ENCODE measurements at regions not wholly inside any gene's neighbourhood (a gene's known extent, or its start where the extent isn't known, plus 50 kb on each side); places are given as distances from the start of the nearest gene placed in this dataset.

DNA sequence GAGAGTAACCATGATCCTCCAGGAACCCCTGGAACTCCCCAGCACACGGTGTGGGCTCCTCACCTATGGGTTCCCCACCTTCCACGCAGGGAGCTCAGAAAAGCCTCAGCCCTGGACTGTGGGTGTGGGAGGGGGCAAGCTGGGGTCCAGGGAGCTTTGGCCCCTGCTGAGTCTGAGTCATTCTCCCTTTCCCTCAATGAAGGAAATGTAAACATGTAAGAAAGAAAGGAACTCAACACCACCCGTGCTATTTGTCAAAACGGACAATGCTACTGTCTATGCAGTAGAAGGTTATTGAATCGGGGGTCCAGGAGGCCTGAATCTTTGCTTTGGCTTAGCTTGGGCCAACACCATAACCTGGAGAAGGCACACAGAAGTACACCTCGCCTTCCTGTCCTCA is 222.8 kb downstream of the PMP22 start:
- Histone ChIP-seq H3K9me3 (ENCODE audit: insufficient read depth, low read length) (no peaks in the 10 kb centered on the region), H4K20me1 (ENCODE audit: insufficient read depth, low read length) (no peaks in the 10 kb centered on the region), H3K27me3 (ENCODE audit: low read depth, low read length) (no peaks in the 10 kb centered on the region), H3K4me1 (ENCODE audit: low read length) (no peaks in the 10 kb centered on the region), H3K4me3 (ENCODE audit: low read length) (no peak overlapping the region), H3K4me2 (ENCODE audit: low read length) (no peak overlapping the region), H3K36me3 (replicated peaks; ENCODE audit: low read depth, low read length) (no peaks in the 10 kb centered on the region), H3K27ac (ENCODE audit: low read length) (no peak overlapping the region), H3K79me2 (ENCODE audit: low read length) (no peaks in the 10 kb centered on the region), H3K9ac (ENCODE audit: low read length) (no peak overlapping the region), H2AFZ (ENCODE audit: low read depth, low read length) (no peak overlapping the region)
- TF ChIP-seq CTCF (IDR thresholded peaks at IDR 0.05; ENCODE audit: low read depth, low read length): no peak
- no peak for TF ChIP-seq EZH2phosphoT487 (IDR thresholded peaks at IDR 0.05; ENCODE audit: low read depth)

GRCh38 chr17:15039366-15039765 is 225.8 kb downstream of the PMP22 start:
- Histone ChIP-seq H3K4me2 (ENCODE audit: low read length) (no peak overlapping the region), H3K27ac (ENCODE audit: low read length) (no peak overlapping the region), H3K36me3 (replicated peaks; ENCODE audit: low read depth, low read length) (no peaks in the 10 kb centered on the region), H3K79me2 (ENCODE audit: low read length) (no peaks in the 10 kb centered on the region), H3K9me3 (ENCODE audit: insufficient read depth, low read length) (no peaks in the 10 kb centered on the region), H2AFZ (ENCODE audit: low read depth, low read length) (no peak overlapping the region), H4K20me1 (ENCODE audit: insufficient read depth, low read length) (no peaks in the 10 kb centered on the region), H3K4me3 (ENCODE audit: low read length) (no peak overlapping the region), H3K27me3 (ENCODE audit: low read depth, low read length) (no peaks in the 10 kb centered on the region), H3K9ac (ENCODE audit: low read length) (no peak overlapping the region), H3K4me1 (ENCODE audit: low read length) (no peaks in the 10 kb centered on the region)
- TF ChIP-seq CTCF (IDR thresholded peaks at IDR 0.05; ENCODE audit: low read depth, low read length): no peak
- no peak for TF ChIP-seq EZH2phosphoT487 (IDR thresholded peaks at IDR 0.05; ENCODE audit: low read depth)

GRCh38 chr17:15038656-15039055 is 226.5 kb downstream of the PMP22 start:
- Histone ChIP-seq H3K4me3 (ENCODE audit: low read length) (no peak overlapping the region), H3K27ac (ENCODE audit: low read length) (no peak overlapping the region), H2AFZ (ENCODE audit: low read depth, low read length) (no peak overlapping the region), H3K4me2 (ENCODE audit: low read length) (no peak overlapping the region), H3K9me3 (ENCODE audit: insufficient read depth, low read length) (no peaks in the 10 kb centered on the region), H3K9ac (ENCODE audit: low read length) (no peak overlapping the region), H3K27me3 (ENCODE audit: low read depth, low read length) (no peaks in the 10 kb centered on the region), H3K79me2 (ENCODE audit: low read length) (no peaks in the 10 kb centered on the region), H3K36me3 (replicated peaks; ENCODE audit: low read depth, low read length) (no peaks in the 10 kb centered on the region), H3K4me1 (ENCODE audit: low read length) (no peaks in the 10 kb centered on the region), H4K20me1 (ENCODE audit: insufficient read depth, low read length) (no peaks in the 10 kb centered on the region)
- no peak for TF ChIP-seq CTCF (IDR thresholded peaks at IDR 0.05; ENCODE audit: low read depth, low read length)
- TF ChIP-seq EZH2phosphoT487 (IDR thresholded peaks at IDR 0.05; ENCODE audit: low read depth): no peak

GRCh38 chr17:15036238-15036637 is 228.9 kb downstream of the PMP22 start:
- Histone ChIP-seq H3K9ac (ENCODE audit: low read length) (no peak overlapping the region), H3K4me3 (ENCODE audit: low read length) (no peak overlapping the region), H3K36me3 (replicated peaks; ENCODE audit: low read depth, low read length) (no peaks in the 10 kb centered on the region), H3K79me2 (ENCODE audit: low read length) (no peaks in the 10 kb centered on the region), H3K9me3 (ENCODE audit: insufficient read depth, low read length) (no peaks in the 10 kb centered on the region), H2AFZ (ENCODE audit: low read depth, low read length) (no peak overlapping the region), H4K20me1 (ENCODE audit: insufficient read depth, low read length) (no peaks in the 10 kb centered on the region), H3K27ac (ENCODE audit: low read length) (no peak overlapping the region), H3K4me2 (ENCODE audit: low read length) (no peak overlapping the region), H3K27me3 (ENCODE audit: low read depth, low read length) (no peaks in the 10 kb centered on the region), H3K4me1 (ENCODE audit: low read length) (no peaks in the 10 kb centered on the region)
- TF ChIP-seq EZH2phosphoT487 (IDR thresholded peaks at IDR 0.05; ENCODE audit: low read depth) (no peak), CTCF (IDR thresholded peaks at IDR 0.05; ENCODE audit: low read depth, low read length) (no peak)
